SH-SY5Y (cell line): ENCODE measurements at regions not wholly inside any gene's neighbourhood (a gene's known extent, or its start where the extent isn't known, plus 50 kb on each side); places are given as distances from the start of the nearest gene placed in this dataset.

Source experiments
- GATA2 ChIP-seq: IDR thresholded peaks from 2 replicates; pipeline ENCODE4 v1.6.1; 2011; ENCODE audit warnings: mild to moderate bottlenecking, low read depth, low read length
- GATA3 ChIP-seq: IDR thresholded peaks from 2 replicates; pipeline ENCODE4 v1.6.1; 2011; ENCODE audit warnings: low read depth, mild to moderate bottlenecking, low read length, moderate library complexity

GRCh38 chr5:18305288-18305924, 671.1 kb downstream of the TAF11L14 start:
- TF ChIP-seq GATA2 (no peak), GATA3 (no peak)

DNA sequence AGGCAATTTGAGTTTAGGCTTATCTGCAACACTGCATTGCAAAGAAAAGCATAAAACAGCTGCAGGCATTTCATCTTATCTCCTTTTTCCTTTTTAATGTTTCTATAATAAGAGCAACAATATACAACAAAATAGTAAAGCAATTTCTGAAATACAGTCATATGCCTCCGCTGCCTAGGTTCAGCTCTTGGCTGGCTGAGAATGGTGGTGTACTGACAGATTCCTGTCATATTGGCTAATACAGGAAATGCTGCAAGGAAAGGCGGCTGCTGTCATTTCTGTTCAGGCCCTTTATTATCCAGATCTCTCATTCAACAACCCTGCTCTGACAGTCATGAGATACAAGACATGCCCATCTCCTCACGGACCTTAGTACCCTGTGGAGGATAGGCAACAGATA, 677.0 kb downstream of the TAF11L14 start:
- no peak for TF ChIP-seq GATA2
- TF ChIP-seq GATA3: no peak

GRCh38 chr5:18312016-18312415, 677.8 kb downstream of the TAF11L14 start:
- TF ChIP-seq GATA2 (no peak), GATA3 (no peak)

DNA sequence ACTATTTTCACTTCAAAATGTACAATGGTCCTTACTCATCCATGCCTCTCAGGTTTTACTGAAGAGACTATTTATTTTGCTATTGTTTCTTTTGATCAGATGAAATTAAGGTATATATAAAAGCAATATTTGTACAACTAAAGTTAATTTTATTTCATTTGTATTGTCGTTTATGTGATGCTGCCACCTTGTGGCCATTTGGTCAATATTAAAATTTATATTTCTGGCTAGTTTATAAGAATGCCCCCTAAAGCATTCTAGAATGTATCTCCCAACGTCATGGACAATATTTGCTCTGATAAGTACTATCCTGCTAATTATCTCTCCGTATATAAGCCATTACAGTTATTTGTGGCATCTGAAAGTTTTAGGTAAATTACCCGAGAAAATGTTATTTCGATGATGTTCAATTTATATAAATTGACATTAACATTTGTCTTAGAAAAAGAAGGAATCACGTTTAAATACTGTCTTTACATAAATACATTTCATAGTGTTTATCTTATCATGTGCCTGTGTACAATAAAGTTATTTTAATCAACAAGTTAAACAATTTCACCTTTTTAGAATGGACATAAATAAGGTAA, 680.0 kb downstream of the TAF11L14 start:
- TF ChIP-seq GATA3 (no peak), GATA2 (no peak)

DNA sequence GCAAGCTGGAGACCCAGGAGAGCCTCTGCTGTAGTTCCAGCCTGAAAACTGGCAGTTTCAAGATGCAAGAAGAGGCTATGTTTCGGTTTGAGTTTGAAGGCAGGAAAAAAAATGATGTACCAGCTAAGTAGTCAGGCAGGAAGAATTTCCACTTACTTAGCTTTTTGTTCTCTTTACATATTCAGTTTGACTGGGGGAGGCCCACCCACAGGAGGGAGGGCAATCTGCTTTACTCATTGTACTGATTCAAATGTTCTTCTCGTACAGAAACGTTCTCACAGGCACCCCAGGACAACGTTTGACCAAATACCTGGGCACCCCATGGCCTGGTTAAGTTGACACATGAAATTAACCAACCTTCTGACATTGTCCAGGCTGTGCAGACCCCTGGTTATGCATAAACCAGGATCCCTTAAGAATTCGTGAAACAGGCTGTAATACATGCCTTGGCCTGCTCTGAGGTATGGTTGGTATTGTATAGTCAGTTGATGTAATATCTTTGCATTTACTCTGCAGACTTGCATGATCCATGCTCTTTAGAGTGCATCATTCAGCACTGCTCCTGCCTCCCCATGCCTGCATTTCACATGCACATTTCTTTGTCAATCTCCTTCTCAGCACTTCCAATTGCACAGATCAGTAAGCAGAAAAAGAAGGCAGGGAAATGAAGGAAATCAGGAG, 687.1 kb downstream of the TAF11L14 start:
- TF ChIP-seq GATA3: no peak
- TF ChIP-seq GATA2: no peak

GRCh38 chr5:18323891-18324290, 689.6 kb downstream of the TAF11L14 start:
- TF ChIP-seq GATA2 (no peak), GATA3 (no peak)

DNA sequence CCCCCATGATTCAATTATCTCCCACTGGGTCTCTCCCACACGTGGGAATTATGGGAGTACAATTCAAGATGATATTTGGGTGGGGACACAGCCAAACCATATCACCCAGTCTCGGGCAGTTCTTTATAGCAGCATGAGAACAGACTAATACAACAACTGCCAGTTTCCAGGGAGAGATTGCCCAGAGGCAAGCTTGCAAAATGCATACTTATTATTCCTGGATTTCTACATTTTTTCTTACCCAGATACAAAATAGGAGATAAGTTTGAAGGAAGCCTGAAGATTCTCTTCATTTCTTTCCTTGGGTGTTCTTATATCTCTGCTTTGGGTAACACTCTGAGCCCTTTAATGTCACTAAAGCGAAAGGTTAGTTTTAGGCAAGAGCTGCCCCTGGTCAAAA, 691.2 kb downstream of the TAF11L14 start:
- no peak for TF ChIP-seq GATA3

- no peak for TF ChIP-seq GATA3
- TF ChIP-seq GATA2: no peak
These were observed 695.1 kb downstream of the TAF11L14 start for GRCh38 chr5:18329328-18329727.

DNA sequence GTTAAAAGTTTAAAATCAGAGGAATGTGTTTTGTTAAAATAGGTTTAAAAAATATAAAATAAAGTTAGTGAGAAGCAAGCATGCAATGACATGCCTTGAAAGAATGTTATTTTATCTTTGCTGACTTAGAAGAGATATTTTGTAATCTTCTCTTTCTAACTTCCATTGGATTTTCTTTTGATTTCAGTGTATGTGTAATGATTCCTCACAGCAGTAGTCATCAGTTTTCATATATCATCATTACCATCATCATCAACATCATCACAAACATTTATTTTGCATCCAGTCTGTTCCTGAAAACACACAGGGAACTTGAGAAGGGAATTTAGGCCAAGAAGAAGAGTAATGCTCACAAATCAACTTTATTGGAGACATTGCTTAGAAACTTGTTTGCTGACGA, 699.6 kb downstream of the TAF11L14 start:
- TF ChIP-seq GATA2 (no peak), GATA3 (no peak)

- TF ChIP-seq GATA3 (no peak), GATA2 (no peak)
These were observed 700.7 kb downstream of the TAF11L14 start for GRCh38 chr5:18334949-18335348.

DNA sequence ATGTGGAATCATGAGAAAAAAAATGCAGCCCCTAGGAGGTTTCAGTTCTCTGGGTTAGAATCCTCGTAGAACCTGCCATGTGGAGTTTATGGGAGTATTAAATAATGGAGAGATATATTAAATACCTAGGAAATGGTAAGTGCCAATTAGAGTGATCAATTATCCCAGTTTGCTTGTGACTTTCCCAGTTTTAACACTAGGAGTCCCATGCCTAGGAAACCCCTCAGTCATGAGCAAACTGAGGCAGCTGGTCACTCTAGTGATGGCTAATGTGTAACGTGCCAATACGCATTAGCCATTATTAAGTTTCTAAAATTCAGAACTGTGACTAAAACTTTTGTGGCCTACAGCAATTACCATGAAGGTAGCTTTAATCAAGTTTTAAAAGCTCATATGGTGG, 720.6 kb downstream of the TAF11L14 start:
- TF ChIP-seq GATA2 (no peak), GATA3 (no peak)

GRCh38 chr5:18357486-18357885, 723.2 kb downstream of the TAF11L14 start:
- TF ChIP-seq GATA2: no peak
- no peak for TF ChIP-seq GATA3

DNA sequence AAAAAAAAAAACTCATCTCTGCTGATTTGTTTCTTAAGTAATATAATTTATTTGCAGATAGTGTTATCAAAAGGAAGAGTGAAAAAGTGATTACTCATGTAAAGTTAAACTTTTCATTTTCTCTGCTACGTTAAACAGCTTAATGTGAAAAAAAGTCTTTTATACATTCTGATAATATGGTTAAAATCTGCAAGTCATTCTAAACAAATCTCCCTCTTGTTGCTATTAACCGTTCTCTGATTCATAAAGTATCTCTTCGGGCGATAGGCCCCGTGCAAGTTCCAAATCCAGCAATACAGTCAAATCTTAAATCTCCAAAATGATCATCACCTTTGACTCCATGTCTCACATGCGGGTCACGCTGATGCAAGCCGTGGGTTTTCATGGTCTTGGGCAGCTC, 732.0 kb downstream of the TAF11L14 start:
- TF ChIP-seq GATA3 (no peak), GATA2 (no peak)

- no peak for TF ChIP-seq GATA3
- TF ChIP-seq GATA2: no peak
These were observed 736.3 kb downstream of the TAF11L14 start for GRCh38 chr5:18370531-18370930.

GRCh38 chr5:18375641-18376040, 741.4 kb downstream of the TAF11L14 start:
- TF ChIP-seq GATA2 (peak; percentile 12; the same call in 1 of the 2 replicates), GATA3 (no peak)

DNA sequence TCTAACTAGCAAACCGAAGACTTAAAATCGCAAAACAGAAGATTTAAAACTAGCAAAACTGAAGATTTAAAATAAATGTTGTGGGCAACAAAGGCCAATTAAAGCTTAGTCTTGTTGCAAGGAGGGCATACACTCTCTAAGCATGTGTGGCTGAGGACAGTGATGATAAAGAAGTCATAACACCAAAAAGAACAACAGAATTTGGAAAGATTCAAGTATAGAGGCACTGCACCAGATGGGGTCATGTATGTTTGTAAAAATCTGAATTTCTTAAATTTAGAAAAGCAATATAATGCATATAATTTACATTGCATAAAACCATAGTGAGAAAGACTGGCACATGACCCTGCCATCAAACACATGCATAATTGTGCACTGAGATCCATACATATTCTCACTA, 743.8 kb downstream of the TAF11L14 start:
- no peak for TF ChIP-seq GATA3
- TF ChIP-seq GATA2: no peak
